MCF 10A (cell line): ENCODE measurements at regions not wholly inside any gene's neighbourhood (a gene's known extent, or its start where the extent isn't known, plus 50 kb on each side); places are given as distances from the start of the nearest gene placed in this dataset.
"Not testable (repeated sequence)": the region's sequence is repeated elsewhere in the genome, so short reads cannot be mapped to it uniquely, and the experiment has no call there.

ENCODE experiments used
- BruUV-seq: library from RNA; stranded (reverse); fragments of 400-500 nt; replicated peaks from 2 replicates; lab custom pipeline; 2021; lab: Mats Ljungman, UMichigan
- CTCF ChIA-PET: fragments of 300-600 bp; sonication (Branson Sonifier 250); formaldehyde crosslinking; extraction: SDS; loops from one replicate; lab custom pipeline; 2021; ENCODE audit warnings: antibody characterized with exemption, inconsistent platforms; lab: Yijun Ruan, JAX
- POLR2A ChIA-PET: fragments of 300-600, 350-650 bp; sonication (Branson Sonifier 250); formaldehyde crosslinking; extraction: SDS; loops from one replicate; lab custom pipeline; 2020; ENCODE audit warnings: antibody characterized with exemption, inconsistent platforms; lab: Yijun Ruan, JAX
- DNase-seq: peaks from one replicate; pipeline ENCODE4 v3.0.0-alpha.2; 2018; ENCODE audit not compliant: unreplicated experiment
- H3K27ac Mint-ChIP-seq: one replicate; pipeline ENCODE4 v1.8.0; 2022; ENCODE audit warnings: mild to moderate bottlenecking, low read depth, mixed read lengths; ENCODE audit not compliant: unreplicated experiment
- H3K27me3 Mint-ChIP-seq: one replicate; pipeline ENCODE4 v1.8.0; 2022; ENCODE audit warnings: mixed read lengths; ENCODE audit not compliant: insufficient read depth, unreplicated experiment
- H3K36me3 Mint-ChIP-seq: one replicate; pipeline ENCODE4 v1.8.0; 2022; ENCODE audit warnings: mild to moderate bottlenecking, moderate library complexity, mixed read lengths; ENCODE audit not compliant: insufficient read depth, unreplicated experiment
- H3K4me1 Mint-ChIP-seq: one replicate; pipeline ENCODE4 v1.8.0; 2022; ENCODE audit warnings: mixed read lengths; ENCODE audit not compliant: insufficient read depth, unreplicated experiment
- H3K4me3 Mint-ChIP-seq: one replicate; pipeline ENCODE4 v1.8.0; 2022; ENCODE audit warnings: mild to moderate bottlenecking, moderate library complexity, mixed read lengths; ENCODE audit not compliant: unreplicated experiment
- H3K9me3 Mint-ChIP-seq: one replicate; pipeline ENCODE4 v1.8.0; 2022; ENCODE audit warnings: mixed read lengths; ENCODE audit not compliant: unreplicated experiment
- CTCF ChIP-seq: fragments of 200-600 bp; IDR thresholded peaks from one replicate; pipeline ENCODE4 v1.8.0; 2022; ENCODE audit warnings: antibody characterized with exemption, mild to moderate bottlenecking; ENCODE audit not compliant: unreplicated experiment
- intact Hi-C: fragments of 100-400 bp; cut with micrococcal nuclease; formaldehyde crosslinking; loops from 2 replicates; pipeline ENCODE4 v1.14.1; 2022

- peaks cover 26% of the 10 kb centered on the region for H3K36me3 Mint-ChIP-seq
- POLR2A ChIA-PET: no interaction called here
- BruUV-seq: no TSS peak
Measured at GRCh38 chr9:94464790-94465189, 90.1 kb upstream of the PCAT7 start.

GRCh38 chr9:94472063-94472462, 82.8 kb upstream of the PCAT7 start:
- H3K27me3 Mint-ChIP-seq: peaks cover 38% of the 10 kb centered on the region
- BruUV-seq, CTCF ChIA-PET, H3K27ac Mint-ChIP-seq, H3K36me3 Mint-ChIP-seq, DNase-seq, H3K4me3 Mint-ChIP-seq, intact Hi-C loops, POLR2A ChIA-PET, H3K4me1 Mint-ChIP-seq: not testable (repeated sequence)
- H3K9me3 Mint-ChIP-seq: peaks cover 12% of the 10 kb centered on the region

More at GRCh38 chr9:94464790-94465189, 90.1 kb upstream of the PCAT7 start:
- no peak for TF ChIP-seq CTCF
- H3K27me3 Mint-ChIP-seq: no peaks in the 10 kb centered on the region
- intact Hi-C loops: no loop called here
- no peaks in the 10 kb centered on the region for H3K4me1 Mint-ChIP-seq
- CTCF ChIA-PET: no interaction called here
- no peak overlapping the region for H3K4me3 Mint-ChIP-seq
- peaks cover 31% of the 10 kb centered on the region for H3K9me3 Mint-ChIP-seq
- no peak for DNase-seq
- H3K27ac Mint-ChIP-seq: no peak overlapping the region

- Mint-ChIP-seq H3K27ac (no peak overlapping the region), H3K9me3 (peaks cover 7% of the 10 kb centered on the region), H3K27me3 (peaks cover 38% of the 10 kb centered on the region), H3K4me1 (no peaks in the 10 kb centered on the region), H3K36me3 (no peaks in the 10 kb centered on the region), H3K4me3 (no peak overlapping the region)
- no peak for DNase-seq
- ChIA-PET CTCF (no interaction called here), POLR2A (no interaction called here)
- BruUV-seq: no TSS peak
- intact Hi-C loops: no loop called here
- TF ChIP-seq CTCF: no peak
Measured at GRCh38 chr9:94472806-94473360, 82.0 kb upstream of the PCAT7 start.

GRCh38 chr9:94478755-94479730, 75.8 kb upstream of the PCAT7 start:
- Mint-ChIP-seq H3K4me3 (no peak overlapping the region), H3K9me3 (no peaks in the 10 kb centered on the region), H3K27ac (no peak overlapping the region), H3K4me1 (no peaks in the 10 kb centered on the region), H3K27me3 (peaks cover 24% of the 10 kb centered on the region), H3K36me3 (no peaks in the 10 kb centered on the region)
- POLR2A ChIA-PET: no interaction called here
- DNase-seq: no peak
- CTCF ChIA-PET: no interaction called here
- intact Hi-C loops: no loop called here
- no peak for TF ChIP-seq CTCF
- BruUV-seq: no TSS peak
